GM21423 (cell line): ENCODE measurements at regions not wholly inside any gene's neighbourhood (a gene's known extent, or its start where the extent isn't known, plus 50 kb on each side); places are given as distances from the start of the nearest gene placed in this dataset.

Experiments
- ATAC-seq: cut with Tn5 transposase; IDR thresholded peaks from one replicate; pipeline ENCODE4 v1.9.1; 2021; ENCODE audit warnings: mild to moderate bottlenecking, moderate library complexity; ENCODE audit not compliant: unreplicated experiment

GRCh38 chr2:19519045-19519444 is 160.6 kb upstream of the OSR1 start:
- no peak for ATAC-seq

- ATAC-seq = no peak
These were observed 148.7 kb upstream of the OSR1 start for GRCh38 chr2:19507137-19507536.

GRCh38 chr2:19505199-19506136 is 147.0 kb upstream of the OSR1 start:
- no peak for ATAC-seq

GRCh38 chr2:19504400-19505198 is 146.2 kb upstream of the OSR1 start:
- no peak for ATAC-seq

GRCh38 chr2:19503915-19504314 is 145.5 kb upstream of the OSR1 start:
- no peak for ATAC-seq

- no peak for ATAC-seq
These were observed 145.0 kb upstream of the OSR1 start for GRCh38 chr2:19503406-19503805.

GRCh38 chr2:19500126-19500525 is 141.7 kb upstream of the OSR1 start:
- ATAC-seq = no peak

- ATAC-seq = no peak
These were observed 138.2 kb upstream of the OSR1 start for GRCh38 chr2:19496646-19497045.

GRCh38 chr2:19494241-19494640 is 135.8 kb upstream of the OSR1 start:
- ATAC-seq = no peak

GRCh38 chr2:19491796-19492195 is 133.4 kb upstream of the OSR1 start:
- no peak for ATAC-seq

- ATAC-seq = no peak
These were observed 132.5 kb upstream of the OSR1 start for GRCh38 chr2:19490846-19491435.

- peak; percentile 88 for ATAC-seq
These were observed 129.7 kb upstream of the OSR1 start for GRCh38 chr2:19488009-19488691.

- peak; percentile 54 for ATAC-seq
These were observed 126.3 kb upstream of the OSR1 start for GRCh38 chr2:19484736-19485135.

- no peak for ATAC-seq
These were observed 122.2 kb upstream of the OSR1 start for GRCh38 chr2:19480673-19481072.

- ATAC-seq = no peak
These were observed 121.2 kb upstream of the OSR1 start for GRCh38 chr2:19479666-19480065.

GRCh38 chr2:19478409-19478808 is 120.0 kb upstream of the OSR1 start:
- no peak for ATAC-seq

- no peak for ATAC-seq
These were observed 117.9 kb upstream of the OSR1 start for GRCh38 chr2:19476327-19476726.

- ATAC-seq = peak; percentile 97
These were observed 115.7 kb upstream of the OSR1 start for GRCh38 chr2:19474128-19474527.

- ATAC-seq = no peak
These were observed 114.9 kb upstream of the OSR1 start for GRCh38 chr2:19473350-19473749.

- ATAC-seq = no peak
These were observed 114.1 kb upstream of the OSR1 start for GRCh38 chr2:19472391-19472978.

GRCh38 chr2:19471491-19471890 is 113.1 kb upstream of the OSR1 start:
- no peak for ATAC-seq
